Sigmoid colon (tissue), 4 donors: ENCODE measurements at regions not wholly inside any gene's neighbourhood (a gene's known extent, or its start where the extent isn't known, plus 50 kb on each side); places are given as distances from the start of the nearest gene placed in this dataset.

Experiments used
- CTCF ChIP-seq, 4 experiments: fragments of 450-650 bp in 3 of 4; fragments of 200-600 bp in 1 of 4; IDR thresholded peaks; one replicate each; pipeline ENCODE4 v1.5.1; 2016 to 2019; ENCODE audit warnings: antibody characterized with exemption in 4 of 4, mild to moderate bottlenecking in 3 of 4, moderate library complexity in 2 of 4
- POLR2A ChIP-seq, 2 donors: fragments of 450-650 bp; IDR thresholded peaks; one replicate each; pipeline ENCODE4 v1.6.1; 2016; ENCODE audit warnings: antibody characterized with exemption in 2 of 2, mild to moderate bottlenecking in 2 of 2, moderate library complexity in 2 of 2
- POLR2AphosphoS5 ChIP-seq, 4 donors: sonication (generic); formaldehyde crosslinking; IDR thresholded peaks; one replicate each; pipeline ENCODE4 v1.6.1; 2017; ENCODE audit warnings: antibody characterized with exemption in 4 of 4

- no peak for TF ChIP-seq CTCF (IDR thresholded peaks at IDR 0.05)
- TF ChIP-seq POLR2A (IDR thresholded peaks at IDR 0.05): no peak
- TF ChIP-seq POLR2AphosphoS5 (IDR thresholded peaks at IDR 0.05): no peak
These were observed 687.8 kb upstream of the KLHL29 start for GRCh38 chr2:22697054-22697788.
